NOMO-1 treated with dmso at 0.1 percent for 144 hours (cell line): ENCODE measurements at regions not wholly inside any gene's neighbourhood (a gene's known extent, or its start where the extent isn't known, plus 50 kb on each side); places are given as distances from the start of the nearest gene placed in this dataset.

ENCODE experiments used
- DNase-seq: peaks from one replicate; lab custom pipeline; 2025; ENCODE audit not compliant: unreplicated experiment; lab: John Stamatoyannopoulos, UW

DNA sequence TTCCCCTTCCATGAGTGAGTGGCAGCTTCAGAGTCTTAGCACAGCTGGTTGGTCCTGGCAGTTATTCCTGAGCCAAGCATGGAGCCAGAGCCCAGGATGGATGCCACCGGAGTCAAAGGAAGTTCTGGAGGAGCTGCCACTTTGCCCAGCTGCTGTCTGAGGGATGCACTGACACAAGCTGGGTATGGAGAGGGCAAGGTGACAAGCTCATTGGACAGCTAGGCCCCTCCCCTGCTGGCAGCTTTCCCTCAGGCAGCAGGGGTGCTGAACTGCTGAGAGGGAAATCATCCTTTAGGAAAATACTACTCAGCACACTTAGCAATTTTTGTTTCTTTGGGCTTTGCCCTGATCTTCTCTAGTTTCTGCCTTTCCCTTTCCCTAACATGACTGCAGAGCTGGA, 99.3 kb upstream of the SESN3 start:
- DNase-seq: no peak

- DNase-seq: no peak
Observed at GRCh38 chr11:95327273-95327948, 96.4 kb upstream of the SESN3 start.

DNA sequence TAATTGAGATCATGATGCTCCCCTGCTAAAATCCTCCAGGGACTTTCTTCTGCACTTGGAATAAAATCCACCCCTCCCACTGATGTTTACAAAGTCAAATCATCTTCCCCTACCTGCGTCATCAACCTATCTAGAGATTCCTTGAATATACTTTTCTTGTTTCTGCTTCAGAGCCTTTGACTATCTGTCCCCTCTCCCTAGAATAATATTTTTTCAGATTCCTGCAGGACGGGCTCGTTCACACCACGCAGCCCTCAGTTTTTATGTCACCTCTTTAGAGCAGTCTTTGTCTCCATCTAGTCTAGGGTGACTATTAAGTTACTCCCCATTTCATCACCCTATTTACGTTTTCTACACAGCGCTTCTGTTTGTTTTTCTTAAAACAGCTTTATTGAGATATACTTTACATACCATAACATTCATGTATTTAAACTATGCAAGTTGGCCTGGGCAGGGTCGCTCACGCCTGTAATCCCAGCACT, 94.8 kb upstream of the SESN3 start:
- no peak for DNase-seq

DNA sequence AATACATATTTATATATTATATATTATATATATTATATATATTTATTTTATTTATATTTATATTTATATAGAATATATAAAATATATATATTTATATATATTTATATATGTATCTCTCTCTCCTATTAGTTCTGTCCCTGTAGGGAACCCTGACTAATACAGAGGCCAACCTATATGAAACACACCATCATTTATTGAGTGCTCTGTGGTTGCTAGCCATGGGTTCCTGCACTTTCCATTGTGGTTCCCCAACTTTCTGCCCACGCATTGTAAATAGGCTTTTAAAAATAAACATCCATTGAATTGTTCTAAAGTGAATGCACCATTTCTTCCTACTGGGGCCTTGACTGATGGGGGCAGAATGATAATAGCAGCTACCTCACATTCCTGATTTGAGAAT, 93.8 kb upstream of the SESN3 start:
- no peak for DNase-seq

DNA sequence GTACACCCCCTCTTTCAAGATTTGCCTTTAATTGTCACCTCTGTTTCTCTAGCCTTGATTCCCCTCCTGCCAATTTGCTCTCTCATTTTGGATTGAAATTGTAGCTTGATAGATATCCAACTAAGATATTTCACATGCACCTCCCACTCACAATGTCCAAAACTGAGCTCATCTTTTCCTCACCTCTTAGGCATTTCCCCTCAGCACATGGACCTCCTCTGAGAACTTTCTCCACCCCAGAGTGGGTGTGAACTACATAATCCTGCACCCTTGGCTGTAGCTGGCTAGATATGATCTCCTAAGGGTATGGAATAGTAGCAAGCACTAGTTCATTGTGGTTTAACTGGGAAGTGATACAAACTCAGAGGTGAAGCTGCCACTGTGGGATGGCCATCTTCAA, 91.5 kb upstream of the SESN3 start:
- DNase-seq: no peak

DNA sequence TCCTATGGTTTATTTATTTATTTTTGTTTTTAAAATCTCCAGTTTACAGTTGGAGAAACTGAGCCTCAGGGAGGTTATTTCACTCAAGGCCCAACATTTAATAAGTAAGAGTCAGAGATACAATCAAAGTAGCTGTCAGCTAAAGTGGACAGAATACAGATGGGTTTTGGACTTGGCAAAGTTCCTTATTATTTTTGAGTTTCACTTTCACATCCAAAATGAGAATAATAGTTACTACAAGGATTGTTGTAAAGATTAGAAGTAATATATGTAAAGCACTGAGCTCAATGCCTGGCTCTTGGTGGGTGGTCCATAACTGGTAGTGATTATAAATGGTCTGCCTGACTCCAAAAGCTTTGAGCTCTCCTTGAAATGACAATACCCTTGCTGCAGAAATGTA, 87.5 kb upstream of the SESN3 start:
- DNase-seq: no peak

DNA sequence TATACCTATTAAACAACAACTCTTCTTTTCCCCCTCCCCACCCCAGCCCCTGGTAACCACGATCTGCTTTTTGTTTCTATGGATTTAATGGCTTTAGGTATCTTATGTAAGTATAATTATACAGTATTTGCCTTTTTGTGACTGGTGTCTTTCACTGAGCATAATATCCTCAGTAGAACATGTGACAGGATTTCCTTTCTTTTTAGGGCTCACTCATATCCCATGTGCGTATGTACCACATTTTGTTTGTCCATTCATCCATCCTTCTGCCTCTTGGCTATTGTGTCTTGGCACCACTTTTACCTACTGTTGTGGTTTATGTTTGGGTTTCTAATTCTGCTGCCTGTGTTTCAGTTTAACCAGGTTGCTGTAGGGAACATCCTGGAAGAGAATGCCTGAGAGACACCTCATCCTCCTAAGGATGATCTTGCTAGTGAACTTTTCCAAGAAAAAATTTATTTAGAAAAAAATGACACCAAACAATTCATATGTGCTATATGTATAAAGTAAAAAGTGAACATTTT, 77.6 kb upstream of the SESN3 start:
- DNase-seq: no peak

GRCh38 chr11:95307286-95307685, 76.3 kb upstream of the SESN3 start:
- DNase-seq: no peak

DNA sequence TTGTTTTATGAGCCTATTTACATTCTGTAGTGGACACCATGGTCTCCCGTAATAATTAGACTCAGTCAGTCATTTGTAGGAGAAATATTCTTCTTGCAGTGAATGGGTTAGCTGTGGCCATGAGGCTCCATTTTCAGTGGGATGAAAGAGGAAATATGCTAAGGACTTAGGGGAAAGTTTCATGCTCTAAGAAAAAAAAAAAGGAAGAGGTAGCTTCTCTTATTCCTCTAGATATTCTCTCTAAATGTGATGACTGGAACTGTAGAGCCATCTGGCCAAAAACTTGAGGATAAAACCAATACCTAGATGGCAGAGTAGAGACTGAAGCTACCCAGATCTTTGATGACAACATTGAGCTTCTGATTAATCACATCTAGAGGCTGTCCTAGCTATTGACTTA, 75.8 kb upstream of the SESN3 start:
- DNase-seq: no peak

GRCh38 chr11:95306123-95306522, 75.1 kb upstream of the SESN3 start:
- no peak for DNase-seq

GRCh38 chr11:95305705-95306104, 74.7 kb upstream of the SESN3 start:
- DNase-seq: no peak

- DNase-seq: no peak
Observed at GRCh38 chr11:95304777-95305176, 73.8 kb upstream of the SESN3 start.

- no peak for DNase-seq
Observed at GRCh38 chr11:95302211-95302610, 71.2 kb upstream of the SESN3 start.

GRCh38 chr11:95301474-95301873, 70.5 kb upstream of the SESN3 start:
- DNase-seq: no peak

- DNase-seq: no peak
Observed at GRCh38 chr11:95299078-95299679, 68.2 kb upstream of the SESN3 start.

DNA sequence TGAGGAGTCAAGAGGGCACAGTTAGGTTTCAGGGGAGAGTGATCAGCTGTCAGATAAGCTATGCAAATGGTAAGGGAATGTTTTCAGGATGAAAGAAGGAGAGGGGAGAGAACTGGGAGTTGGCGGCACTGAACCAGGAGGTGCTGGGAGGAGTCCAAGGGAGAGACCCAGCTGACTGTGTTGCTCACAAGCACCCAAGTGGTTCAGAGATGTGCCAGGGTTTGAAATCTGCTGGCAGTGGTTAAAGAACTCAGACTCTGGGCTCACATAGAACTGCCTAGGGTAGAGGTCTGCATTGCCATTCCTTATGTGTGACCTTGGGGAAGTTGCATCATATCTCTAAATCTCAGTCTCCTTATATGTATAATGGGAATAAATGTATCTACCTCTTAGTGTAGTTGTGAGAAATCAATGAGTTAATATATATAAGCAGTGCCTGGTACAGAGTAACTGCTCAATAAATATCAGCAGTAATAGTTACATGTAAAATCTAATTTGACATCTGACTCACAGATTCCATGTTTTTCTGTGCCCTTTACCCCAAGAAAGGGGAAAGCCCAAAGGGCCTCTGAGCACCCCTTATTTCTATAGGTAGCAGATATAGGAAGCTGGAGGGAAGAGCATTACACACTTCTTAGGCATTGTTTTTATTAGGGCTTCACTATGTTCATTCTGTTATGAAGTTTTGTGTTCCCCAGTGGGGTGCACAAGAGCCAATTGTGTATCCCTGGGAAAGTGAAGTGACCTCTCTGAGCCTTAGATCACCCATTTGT, 66.9 kb upstream of the SESN3 start:
- no peak for DNase-seq

GRCh38 chr11:95296621-95297025, 65.6 kb upstream of the SESN3 start:
- DNase-seq: peak; percentile 91

- DNase-seq: no peak
Observed at GRCh38 chr11:95296165-95296564, 65.2 kb upstream of the SESN3 start.

DNA sequence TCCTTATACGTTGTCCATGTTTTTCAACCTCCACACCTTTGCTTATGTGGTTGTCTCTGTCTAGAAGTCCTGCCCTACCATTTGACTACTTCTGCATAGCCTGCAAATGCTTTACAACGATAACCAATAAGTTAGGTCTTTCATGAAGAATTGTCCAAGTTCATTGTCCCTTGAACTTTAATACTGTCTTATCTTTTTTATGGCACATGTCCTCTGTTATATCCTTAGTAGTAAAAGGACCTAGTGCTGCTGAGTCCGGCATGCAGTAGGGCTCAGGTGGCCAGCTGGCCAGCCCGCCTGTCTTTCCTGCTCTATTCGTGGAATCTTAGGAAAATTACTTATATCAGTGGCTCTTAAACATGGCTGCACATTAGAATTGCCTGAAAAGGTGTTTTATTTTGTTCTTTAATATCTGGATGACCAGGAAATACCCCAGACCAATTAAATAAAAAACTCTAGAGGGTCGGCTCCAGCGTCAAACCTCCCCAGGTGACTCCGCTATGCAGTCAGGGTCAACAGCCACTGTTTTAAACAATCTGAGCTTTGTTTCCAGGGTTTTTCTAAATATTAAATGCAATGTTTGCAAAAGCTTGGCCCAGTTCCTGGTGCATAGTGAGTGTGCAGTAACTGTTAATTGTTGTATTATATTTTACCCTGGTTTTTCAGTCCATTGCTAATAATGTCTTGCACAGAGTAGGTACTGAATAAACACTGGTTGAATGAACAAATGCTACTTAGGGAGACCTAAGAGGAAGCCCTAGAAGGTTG, 64.6 kb upstream of the SESN3 start:
- DNase-seq: no peak

GRCh38 chr11:95294701-95295100, 63.7 kb upstream of the SESN3 start:
- DNase-seq: no peak

DNA sequence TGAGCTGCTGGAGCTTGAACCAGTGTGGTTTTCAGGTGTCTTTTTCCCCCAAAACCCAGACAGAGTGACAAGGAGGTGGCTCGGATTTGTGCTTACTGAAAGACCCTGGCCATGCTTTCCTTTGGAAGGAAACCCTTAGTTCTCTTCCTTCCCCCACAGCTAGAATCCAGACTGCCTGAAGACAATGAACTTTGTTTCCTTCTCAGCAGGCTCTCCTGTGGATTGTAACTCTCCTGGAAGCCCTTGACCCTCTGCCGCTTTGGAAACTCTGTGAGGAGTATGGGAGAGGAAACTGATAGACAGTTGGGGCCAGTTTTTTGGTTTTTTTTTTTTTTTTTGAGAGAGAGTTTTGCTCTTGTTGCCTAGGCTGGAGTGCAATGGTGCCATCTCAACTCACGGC, 62.1 kb upstream of the SESN3 start:
- no peak for DNase-seq
